Fibroblast of skin of scalp (primary cell): ENCODE measurements at regions not wholly inside any gene's neighbourhood (a gene's known extent, or its start where the extent isn't known, plus 50 kb on each side); places are given as distances from the start of the nearest gene placed in this dataset.
A peak's percentile ranks its signal among the peaks of the same experiment; 100 is the strongest.

Experiments
- DNase-seq: peaks from one replicate; pipeline ENCODE4 v3.0.0-alpha.2; 2013

DNA sequence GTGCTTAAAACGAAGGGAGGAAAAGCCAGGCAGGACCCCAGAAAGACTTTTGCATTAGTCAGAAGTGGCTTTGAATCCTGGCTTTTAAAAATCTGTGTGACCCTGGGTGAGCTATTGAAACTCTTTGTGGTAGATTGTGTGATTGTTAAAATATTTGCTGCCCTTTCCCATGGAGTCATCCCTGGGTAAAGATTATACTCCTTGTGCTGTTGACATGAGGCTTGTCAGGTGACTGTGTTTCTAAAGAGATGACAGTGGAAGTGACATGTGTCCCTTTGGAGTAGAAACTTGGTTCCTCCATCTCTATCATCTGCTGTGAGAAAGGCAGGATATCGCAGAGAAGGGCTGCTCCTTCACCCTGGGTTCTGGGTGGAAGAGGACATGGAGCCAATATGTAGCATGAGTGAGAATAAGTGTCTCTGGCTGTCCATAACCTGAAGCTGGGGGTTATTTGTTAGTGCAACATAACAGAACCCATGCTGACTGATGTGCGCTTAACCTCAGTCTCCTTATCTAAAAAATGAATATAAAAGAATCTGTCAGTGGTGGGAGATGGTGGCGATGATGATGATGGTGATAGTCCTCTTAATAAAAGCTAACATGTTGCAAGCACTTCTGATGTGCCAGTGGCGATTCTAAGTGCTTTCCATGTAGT, 187.6 kb downstream of the RHOU start:
- DNase-seq, result peak; percentile 8

DNA sequence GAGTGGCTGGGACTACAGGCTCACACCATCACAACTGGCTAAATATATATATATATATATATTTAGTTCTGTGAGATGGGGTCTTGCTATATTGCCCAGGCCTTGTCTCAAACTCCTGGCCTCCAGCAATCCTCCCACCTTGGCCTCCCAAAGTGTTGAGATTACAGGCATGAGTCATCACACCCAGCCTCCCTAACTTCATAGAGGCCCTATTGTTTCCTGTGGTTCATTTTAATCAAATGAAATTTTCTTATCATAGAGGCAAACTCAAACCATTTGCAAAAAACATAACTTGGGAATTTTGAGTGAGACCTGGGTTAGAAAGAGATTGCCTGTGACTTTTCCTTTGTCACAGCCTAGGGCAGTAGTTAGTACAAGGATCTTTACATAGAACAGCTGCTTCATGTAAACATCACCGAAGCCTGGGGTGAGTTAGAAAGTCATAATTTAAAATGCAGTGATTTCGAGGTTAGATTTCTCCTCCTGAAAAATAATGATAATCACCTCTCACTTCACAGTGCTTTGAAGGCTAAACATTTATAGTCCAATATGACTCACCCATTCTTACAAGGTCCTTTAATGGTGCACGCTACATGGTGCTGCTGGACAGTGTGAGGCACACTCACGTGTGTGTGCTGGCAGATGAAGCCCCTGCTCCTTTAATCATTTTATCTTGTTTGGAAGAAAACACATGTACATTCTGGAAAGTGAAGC, 188.9 kb downstream of the RHOU start:
- no peak for DNase-seq

DNA sequence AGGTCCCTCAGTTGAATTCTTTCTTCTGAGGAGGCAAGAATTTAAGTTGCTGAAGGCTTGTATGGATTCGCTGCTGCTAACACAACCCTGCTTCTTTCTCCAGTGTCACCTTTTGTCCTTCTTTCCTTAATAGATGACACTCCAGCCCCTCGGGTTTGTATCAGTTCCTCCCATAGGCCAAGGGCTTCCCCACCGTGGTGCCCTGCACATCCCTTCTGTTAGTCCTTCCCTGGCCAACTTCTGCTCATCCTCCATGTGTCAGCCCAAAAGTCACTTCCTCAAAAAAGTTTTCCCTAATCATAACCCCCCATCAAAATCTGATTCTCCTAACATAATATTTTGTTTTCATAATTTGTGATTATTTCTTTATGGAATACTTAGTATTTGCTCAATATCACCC, 190.4 kb downstream of the RHOU start:
- no peak for DNase-seq

DNA sequence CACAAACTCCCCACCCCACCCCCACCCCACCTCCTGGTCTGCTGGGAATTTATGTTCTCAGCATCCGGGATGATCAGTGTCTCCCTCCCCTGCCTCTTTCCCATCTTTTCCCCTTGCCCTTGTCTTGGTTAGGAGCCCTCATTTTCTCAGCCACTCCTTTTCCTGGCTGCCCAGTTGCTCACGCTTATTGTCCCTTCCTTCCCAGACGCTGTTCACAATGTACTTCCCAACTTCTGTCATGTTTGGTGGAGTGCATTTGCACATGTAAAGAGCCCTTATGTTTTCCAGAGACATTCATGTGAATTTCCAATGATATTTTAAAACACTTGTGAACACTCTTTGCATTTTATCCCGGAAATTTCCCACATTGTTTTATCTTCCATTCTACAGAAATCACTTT, 192.1 kb downstream of the RHOU start:
- DNase-seq, result no peak

DNA sequence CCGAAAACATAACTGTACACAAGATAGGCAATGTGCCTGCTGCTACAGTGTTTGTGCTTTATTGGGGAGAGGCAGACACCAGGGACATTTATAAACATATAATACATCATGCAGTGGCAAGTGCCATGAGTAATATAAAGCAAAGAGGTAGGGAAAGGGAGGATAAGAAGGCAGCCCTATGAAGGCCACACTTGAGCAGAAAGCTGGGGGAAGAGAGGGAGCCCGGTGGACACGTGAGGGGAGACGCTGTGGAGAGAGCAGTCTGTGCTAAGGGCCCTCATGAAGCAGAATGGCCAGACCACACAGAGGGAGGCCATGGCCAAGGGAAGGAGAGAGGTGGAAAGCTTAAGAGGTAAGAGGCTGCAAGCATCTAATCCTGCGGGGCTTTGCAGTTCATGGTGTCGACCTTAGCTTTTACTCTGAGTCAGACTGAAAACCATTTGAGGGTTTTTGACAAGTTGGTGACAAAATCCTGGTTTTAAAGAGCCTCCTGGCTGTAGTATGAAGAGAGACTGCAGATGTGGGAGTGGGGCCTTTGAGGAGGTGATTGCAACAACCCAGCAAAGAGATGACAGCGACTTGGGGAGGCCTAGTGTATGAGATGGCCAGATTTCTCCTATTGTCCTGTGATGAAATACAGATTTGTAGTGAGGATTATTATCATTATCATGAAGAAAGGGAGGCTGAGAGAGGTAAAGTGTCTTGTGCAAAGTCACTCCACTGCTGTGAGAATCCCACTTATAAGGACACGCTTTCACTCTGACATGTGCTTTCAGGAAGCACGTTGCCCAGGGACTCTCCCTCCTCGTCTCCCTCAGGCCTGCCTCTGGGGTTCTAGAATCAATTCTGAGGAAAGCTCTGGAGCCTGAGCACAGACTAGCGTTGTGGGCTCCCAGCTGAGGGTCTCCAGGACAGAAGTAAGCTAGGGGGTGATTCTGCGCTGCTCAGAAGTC, 192.9 kb downstream of the RHOU start:
- DNase-seq, result no peak

DNA sequence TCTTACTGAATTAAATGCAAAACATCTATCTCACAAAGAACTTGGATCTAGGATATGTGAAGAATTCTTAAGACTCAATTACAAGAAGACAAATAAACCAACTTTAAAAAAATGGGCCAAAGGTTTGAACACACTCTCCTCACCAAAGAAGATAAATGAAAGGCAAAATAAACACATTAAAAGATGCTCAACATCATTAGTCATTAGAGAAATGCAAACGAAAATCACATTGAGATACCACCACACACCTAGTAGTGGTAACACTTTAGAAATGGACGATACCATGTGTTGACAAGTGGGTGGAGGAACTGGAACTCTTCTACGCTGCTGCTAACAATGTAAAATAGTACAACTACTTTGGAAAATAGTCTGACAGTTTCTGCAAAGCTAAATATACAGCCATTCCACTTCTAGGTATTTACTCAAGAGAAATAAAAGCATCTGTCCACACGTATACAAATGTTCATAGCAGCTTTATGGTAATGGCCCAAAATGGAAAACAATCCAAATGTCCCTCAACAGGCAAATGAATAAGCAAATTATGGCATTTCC, 194.3 kb downstream of the RHOU start:
- DNase-seq, result no peak

DNA sequence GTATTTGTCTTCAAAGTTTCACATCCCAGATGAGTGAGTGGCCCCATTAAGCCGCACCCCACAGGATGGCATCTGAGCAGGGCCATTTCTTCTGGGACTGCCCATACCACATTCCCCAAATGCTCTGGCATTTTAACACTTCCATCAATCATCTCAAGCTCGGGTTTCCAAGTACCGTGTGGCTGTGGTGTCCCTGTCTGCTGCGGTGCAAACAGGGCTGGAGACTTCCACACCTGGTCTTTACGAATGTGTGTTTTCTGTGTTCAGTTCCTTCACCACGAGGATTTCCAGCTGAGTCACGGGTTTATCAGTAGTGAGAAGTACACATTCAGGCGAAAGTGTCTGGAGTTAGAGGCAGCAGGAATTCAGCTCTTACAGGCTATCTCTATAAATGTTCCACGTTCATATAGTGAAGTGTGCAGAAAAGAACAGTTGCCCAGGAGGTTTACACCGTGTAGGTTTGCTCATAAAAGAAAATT, 195.2 kb downstream of the RHOU start:
- DNase-seq, result no peak

DNA sequence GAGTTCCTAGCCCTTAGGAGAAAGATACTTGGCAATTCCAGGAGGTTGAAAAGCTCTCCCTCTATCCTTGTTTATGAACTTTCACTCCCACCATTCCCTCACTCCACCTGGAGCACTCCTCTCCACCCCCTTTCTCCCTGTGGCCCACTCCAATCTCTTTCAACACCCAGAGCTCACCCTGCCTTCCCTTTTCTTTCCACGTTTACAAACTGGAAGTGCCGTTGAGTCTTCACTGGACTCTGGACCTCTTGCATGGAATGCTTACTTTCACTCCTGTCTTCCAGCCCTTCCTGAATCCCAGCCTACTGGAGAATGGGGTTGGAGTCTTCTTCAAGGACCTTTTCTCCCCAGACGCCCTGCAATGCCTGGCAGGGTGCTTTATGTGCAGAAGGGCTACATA, 198.5 kb downstream of the RHOU start:
- no peak for DNase-seq

DNA sequence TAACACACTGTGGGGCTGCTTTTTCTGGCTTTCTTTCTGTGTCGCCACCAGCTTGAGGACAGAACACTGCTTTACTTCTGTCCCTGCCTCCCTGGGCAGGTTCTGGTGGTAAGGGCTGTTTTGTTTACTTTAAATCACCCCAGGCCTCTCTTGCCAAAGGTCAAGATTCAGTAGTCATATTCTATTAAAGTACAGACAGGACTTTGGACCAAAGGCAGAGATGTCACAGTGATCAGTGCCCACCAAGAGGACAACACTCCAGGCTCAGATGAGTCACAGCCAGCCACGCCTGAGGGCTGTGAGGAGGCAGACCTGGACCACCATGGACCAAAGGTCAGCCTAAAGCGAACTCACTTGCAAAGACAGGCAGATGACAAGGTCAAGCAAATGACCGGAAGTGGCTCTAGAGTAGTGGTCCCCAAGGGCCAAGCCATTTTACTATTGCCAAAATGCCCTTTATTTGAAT, 200.0 kb downstream of the RHOU start:
- no peak for DNase-seq

DNA sequence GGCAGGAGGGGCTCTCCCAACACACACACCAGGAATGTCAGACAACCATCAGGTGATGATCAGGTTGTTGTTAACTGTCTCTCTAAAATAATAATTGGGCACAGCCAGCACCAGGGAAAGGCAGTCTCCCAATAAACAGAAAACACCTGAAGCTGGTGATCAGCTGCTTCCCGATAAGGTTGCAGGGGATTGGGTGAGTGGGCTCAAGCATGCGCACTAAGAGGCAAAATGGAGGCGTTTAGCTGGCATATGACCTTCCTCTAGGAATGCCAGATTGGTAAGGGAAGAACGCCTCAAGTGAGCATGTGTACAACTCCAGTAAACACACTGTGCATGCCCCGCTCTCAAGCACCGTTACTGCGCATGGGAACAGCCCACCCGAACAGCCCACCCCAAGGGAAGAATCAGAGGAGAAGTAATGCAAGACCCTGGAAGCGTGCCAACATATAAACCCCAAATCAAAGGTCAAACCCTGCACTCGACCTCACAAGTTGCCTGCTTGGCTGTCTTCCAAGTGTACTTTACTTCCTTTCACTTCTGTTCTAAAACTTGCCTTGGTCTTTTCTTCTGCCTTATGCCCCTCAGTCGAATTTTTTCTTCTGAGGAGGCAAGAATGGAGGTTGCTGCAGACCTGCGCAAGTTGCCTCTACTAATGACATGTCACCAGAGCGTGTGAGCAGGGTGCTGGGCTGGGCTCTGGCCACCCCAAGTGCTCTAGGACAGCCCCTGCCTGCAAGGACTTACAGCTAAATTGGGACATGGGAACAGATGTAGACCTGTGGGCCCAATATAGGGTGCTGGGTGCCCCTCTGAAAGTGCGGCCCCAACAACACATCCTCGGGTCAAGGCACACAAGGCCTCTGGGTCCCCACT, 200.8 kb downstream of the RHOU start:
- no peak for DNase-seq

DNA sequence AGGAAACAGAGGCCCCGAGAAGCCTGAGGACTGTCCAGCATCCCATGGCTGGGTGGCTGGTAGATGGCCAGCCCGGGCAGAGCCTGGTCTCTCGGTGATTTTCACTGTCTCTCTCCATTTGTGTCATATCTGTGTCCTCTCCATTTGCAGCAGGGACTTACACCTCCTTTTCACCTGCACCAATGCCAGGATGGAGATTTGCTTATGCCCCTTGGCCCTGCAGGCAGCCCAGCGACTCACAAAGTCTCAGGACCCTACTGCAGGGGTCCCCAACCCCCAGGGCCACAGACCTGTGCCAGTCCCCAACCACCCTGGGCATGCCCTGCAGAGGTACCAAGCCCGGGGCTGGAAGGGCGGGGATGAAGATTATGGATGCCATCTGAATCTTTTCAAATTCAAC, 201.6 kb downstream of the RHOU start:
- DNase-seq, result no peak

DNA sequence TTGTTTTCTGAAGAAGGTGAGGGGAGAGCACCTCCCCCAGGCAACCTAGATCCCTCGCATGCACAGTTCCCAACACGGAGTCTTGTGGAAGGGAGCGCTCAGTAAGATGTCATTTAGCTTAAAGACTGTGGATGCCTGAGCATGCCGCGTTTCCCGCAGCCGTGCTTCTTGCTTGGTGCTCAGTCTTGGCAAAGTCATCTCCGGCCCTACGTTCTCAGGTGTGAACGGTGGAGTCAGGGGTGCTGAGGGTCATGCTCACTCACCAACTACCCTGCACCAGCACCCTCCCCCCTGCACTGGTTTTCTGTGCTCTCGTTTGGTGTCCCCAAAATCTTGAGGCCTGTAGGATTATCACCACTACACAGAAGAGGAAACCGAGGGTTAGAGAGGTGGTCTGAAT, 202.1 kb downstream of the RHOU start:
- no peak for DNase-seq

DNA sequence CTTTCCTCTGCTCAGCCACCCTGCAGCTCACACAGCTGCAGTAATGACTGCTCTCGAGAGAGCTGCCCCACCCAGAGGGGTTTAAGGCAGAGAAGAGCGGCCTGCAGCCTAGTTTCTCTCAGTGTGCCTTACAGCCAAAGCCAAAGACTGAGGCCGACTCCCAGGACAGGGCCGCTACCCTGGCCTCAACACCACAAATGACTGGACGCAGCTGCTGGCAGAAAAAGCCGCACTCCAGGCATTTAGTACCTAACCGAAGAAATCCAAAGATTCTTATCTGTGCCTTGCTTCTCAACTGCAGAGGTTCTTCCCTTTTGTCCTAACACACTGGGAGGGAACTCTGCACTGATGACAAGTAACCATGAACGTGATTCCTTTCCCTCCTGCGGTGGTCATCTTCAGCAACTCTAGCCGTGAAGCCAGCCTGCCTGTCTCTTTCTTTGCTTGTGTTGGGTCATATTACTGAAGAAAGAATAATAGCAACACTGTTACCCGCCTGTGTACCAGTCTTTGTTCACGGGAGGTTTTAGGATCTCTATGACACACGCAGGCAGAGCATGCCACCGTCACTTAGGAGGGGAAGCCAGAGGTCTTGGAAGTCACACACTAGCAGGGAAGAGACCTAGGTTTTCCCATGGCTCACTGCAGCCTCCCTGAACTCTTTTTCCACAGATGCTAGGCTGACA, 202.7 kb downstream of the RHOU start:
- no peak for DNase-seq

DNA sequence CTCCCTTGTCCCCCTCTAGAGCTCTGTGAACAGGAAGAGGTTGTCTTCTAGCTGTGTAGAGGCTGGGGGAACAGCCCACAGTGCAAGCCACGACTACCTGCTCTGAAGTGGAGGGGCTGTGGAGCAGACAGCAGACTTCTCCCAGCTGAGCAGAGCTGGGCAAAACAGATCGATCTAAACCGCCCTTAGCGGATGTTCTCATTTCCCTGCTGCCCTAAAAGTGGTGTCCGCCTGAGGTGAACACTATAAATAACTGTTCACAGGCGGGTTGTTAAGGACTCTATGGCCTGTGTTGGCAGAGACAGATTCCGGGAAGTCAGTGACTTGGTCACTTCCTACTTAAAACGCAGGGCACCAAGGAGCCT, 203.2 kb downstream of the RHOU start:
- no peak for DNase-seq

DNA sequence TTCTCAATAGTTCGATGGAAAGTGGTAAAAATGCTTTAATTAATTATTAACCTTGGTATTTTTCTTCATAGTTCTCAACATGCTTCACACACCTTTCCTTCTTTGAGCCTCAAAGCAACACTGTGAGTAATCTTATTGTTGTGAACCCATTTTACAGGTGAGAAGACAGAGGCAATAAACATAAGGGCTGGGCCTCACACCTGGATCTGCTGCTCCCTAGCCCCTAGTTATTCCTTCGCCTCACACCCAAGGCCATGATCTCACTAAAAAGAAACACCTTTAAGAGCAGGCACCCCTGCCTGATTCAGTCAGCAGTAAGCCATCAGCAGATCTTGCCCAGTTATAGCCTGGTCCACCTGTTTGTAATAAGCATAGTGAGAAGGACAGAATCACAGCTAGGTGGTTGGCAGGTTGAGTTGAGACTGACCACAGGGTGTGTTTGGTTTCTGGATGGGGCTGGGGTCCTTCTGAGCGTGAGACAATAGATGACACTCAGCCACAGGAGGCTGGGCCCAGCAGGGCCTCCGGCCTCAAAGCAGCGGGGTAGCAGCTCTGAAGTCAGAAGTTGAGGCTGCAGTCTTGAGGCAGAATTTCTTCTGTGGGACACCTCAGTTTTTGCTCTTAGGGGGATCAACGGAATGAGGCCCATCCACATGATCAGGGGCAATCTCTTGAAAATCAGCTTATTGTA, 203.9 kb downstream of the RHOU start:
- no peak for DNase-seq

DNA sequence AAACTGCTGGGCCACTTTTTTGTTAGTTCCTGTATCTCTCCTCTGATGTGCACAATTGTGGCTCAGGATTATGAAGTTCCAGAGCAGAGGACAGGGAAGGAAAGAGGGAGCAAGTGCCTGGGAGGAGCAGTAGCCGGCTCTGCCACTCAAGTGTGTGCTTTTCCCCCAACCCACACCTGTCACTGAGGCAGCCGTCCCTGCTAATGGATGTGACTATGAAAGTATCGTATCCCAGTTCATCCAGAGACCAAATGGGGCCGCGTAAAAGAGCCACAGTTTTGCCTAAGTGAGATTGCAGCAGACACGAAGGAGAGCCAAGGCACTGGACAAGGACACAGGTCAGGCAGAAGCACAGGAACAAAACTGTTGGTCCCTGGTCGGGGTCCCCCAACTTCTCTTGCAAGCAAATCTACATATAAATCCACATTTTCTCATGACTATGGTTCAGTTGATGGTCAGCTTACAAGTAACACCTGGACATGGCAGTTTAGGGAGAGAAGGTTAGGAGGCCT, 204.7 kb downstream of the RHOU start:
- DNase-seq, result no peak

DNA sequence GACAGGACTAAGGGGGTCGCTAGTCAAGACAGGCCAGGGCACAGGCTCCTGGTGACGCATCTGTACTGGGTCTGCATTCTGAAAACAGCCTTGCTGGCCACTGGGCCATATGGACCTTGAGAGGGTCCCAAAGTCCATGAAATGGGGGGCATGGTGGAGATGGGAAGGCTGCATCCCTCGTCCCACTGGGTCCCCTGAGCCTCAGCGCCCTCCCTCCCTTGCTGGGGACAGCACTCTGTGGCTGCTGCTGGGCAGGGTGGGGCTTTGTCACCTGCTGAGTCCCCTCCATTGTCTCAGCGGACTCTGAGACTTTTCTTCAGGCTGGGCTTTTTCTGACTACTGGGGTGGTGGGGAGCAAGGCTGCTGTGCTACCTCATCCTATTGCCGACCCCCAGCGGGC, 205.2 kb downstream of the RHOU start:
- DNase-seq, result no peak

DNA sequence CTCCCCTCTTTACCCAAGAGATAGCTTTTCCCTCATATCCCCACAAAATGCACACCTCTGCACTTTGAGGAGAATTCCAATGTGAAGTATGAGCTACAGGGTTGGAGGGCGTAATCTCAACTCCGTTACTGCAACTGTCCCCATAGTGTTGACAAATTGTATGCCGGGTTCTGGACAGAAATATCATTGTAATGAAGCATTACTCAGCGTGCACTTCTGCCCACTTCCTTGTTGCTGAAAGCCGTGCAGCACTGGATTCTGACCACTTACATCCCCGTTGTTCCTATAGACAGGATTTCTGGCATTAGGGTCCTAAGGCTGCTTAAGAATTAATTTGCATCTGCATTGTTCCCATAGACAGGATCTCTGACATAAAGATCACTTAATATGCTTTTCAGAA, 205.6 kb downstream of the RHOU start:
- no peak for DNase-seq

DNA sequence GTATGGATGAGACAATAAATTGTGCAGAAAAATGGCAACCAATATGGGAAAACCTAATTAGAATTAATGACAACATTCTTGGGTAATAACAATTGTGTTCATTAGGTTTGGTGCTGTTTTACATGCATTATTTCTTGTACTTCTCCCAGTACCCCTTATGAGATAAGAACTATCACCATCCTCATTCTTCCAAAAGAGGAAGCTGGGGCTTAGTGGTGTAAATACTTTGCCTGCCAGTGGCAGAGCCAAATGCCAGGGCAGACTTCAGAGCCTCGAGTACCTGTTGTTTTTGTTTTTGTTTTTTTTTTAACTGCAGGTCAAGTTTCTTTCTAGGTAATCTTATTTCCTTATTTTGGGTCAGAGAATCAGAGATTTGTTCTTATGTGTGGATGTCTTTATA, 206.4 kb downstream of the RHOU start:
- DNase-seq, result no peak

DNA sequence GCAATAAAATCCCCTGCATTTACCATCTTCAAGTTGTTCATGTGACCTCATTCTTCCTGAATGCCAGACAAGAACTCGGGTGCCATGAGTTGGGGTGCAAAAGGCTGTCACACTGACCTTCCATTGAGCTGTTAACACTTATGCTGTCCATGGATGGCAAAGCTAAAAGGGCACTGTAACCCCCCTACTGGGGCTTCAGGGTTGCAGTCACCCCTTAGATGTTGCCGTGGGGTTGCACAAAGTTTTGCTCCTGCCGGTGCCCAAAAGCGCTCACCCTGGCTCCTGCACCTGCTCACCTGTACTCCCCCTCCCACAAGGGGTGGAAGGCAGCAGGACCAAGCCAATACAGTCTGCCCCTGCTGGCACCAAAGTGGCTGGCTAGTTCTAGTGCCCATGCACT, 208.2 kb downstream of the RHOU start:
- no peak for DNase-seq

DNA sequence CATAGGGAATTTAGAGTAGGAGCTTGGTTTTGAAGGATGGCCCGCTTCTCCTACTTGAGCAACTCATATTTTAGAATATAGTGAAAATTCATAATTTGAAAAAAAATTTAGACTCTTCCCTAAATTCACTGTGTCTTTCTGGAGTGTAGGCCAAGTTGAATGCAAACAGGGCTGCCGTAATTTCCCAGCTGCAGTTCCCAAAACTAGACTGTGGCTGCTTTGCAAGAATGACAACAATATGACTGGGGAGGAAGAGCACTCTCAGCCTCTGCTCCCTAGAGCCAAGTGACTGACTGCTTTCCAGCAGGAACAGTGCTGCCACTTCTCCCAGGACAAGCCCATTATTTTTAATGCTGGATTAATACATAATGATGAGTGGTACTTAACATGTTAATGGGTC, 209.0 kb downstream of the RHOU start:
- DNase-seq, result no peak
